HEK293 (cell line): ENCODE measurements at regions not wholly inside any gene's neighbourhood (a gene's known extent, or its start where the extent isn't known, plus 50 kb on each side); places are given as distances from the start of the nearest gene placed in this dataset.

Experiments used
- TCF7L2 ChIP-seq: IDR thresholded peaks from 2 replicates; pipeline ENCODE4 v1.6.1; 2011; ENCODE audit warnings: low read depth, mild to moderate bottlenecking, inconsistent platforms, low read length, moderate library complexity, borderline replicate concordance
- ZNF335 ChIP-seq: fragments of 450-650 bp; formaldehyde crosslinking; conservative IDR thresholded peaks from 2 replicates; pipeline ENCODE4 v1.5.1; 2016; ENCODE audit warnings: missing biosample characterization, missing genetic modification characterization

DNA sequence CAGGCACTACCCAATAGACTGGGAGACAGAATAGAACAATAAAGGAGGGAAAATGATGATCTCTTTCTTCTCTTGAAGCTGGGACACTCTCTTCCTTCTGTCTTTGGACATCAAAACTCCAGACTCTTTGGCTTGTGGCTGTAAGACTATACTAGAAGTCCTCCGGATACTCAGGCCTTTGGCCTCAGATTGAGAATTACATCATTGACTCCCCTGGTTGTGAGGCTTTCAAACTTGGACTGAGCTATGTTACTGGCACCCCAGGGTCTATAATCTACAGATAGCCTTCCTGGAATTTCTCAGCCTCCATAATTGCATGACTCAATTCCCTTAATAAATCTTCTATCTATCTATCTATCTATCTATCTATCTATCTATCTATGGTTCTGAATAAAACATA lies 294.2 kb upstream of the CT83 start:
- TF ChIP-seq TCF7L2 (no peak), ZNF335 (no peak)
